ENCODE measurements at regions not wholly inside any gene's neighbourhood (a gene's known extent, or its start where the extent isn't known, plus 50 kb on each side); places are given as distances from the start of the nearest gene placed in this dataset.
A peak's percentile ranks its signal among the peaks of the same experiment; 100 is the strongest.
"Not testable (repeated sequence)": the region's sequence is repeated elsewhere in the genome, so short reads cannot be mapped to it uniquely, and the experiment has no call there.

GRCh38 chr4:66602622-66603021 is 932.3 kb upstream of the EPHA5 start:
- DNase-seq (ENCODE audit: low spot score): no peak

DNA sequence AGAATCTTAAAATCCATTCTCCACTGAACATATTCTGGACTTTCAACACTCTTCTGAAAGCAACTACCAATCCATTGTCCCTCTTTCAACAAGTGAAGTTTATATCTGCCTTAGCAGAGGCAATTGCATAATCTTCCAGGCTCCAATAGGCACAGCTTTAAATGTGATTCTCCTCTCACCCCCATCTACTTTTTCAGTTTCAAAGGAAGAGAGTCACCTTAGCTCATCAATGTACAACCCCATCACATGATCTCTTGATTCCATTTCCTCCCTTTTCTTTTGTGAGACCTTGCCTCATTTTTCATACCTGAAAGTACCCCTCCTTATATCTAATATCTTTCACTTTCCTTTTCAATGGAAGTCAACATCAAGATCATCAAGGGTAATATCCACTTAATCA is 921.7 kb upstream of the EPHA5 start:
- DNase-seq (ENCODE audit: low spot score): no peak

GRCh38 chr4:66590488-66591215 is 920.4 kb upstream of the EPHA5 start:
- DNase-seq (ENCODE audit: low spot score): no peak

DNA sequence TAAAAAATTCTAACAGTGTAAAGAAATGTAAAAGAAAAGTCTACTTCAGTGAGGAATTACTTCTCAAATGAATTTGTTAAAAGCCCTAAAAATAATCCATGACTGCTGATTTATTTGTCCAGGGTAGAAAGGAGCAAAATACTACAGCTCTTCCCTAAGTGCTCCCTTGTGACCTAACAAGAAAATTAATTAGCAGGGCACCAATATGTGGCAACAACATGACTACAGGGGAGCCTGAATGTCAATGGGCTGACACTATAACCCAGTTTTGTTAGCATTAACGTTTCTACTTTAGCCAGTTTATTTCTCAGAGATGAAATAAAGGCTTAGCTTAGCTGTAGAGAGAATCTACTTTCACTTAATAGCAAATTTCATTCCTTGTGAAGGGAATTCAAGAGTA is 918.9 kb upstream of the EPHA5 start:
- no peak for DNase-seq (ENCODE audit: low spot score)

DNA sequence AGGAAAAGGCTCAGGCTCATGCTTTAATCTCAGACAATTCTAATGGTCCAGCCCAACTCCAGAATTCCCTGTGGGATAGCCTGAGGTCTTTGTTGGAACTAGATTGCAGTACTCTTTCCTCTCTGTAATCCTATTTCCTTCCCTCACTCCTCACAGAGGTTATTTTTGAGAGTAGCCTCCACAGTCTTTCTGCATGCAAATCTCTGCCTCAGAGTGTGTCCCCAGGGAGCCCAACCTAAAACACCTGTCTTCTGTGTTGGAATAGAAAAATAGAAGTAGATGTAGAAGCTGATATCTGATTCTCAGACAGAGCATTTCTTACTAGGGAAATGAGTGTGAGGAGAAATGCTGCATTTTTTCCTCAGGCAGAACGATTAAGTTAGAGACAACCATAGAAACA is 915.5 kb upstream of the EPHA5 start:
- no peak for DNase-seq (ENCODE audit: low spot score)

- DNase-seq (ENCODE audit: low spot score): no peak
Measured at GRCh38 chr4:66577922-66578321, 907.6 kb upstream of the EPHA5 start.

DNA sequence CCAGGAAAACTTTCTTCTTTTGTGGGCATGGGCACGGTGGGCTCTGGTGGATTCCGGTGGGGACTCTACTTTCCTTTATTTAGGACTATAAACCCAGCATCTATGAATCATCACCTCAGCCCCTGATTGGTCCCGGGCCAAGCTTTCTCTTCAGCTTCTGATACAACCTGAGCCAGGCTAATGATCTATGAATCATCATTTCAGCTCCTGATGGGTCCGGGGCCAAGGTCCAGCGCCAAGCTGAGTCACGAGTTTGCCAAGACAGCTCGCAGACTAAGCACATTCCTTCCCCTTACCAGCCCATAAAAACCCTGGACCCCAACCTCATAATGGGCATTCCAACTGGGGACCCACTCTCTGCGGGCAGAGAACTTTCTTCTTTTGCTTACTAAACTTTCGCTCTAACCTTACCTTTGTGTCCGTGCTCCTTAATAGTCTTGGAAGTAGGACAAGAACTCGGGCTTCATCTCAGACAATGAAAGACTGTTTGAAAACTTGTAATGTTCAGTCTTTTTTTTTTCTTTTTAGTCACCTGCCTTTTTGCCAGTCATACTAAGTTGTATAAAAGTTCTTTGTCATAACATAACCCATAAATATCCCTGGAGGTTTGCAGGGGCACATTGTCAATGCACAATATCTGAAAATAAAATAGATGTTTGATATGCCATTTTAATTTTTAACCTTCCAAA is 904.9 kb upstream of the EPHA5 start:
- DNase-seq (ENCODE audit: low spot score): peak; percentile 80

DNA sequence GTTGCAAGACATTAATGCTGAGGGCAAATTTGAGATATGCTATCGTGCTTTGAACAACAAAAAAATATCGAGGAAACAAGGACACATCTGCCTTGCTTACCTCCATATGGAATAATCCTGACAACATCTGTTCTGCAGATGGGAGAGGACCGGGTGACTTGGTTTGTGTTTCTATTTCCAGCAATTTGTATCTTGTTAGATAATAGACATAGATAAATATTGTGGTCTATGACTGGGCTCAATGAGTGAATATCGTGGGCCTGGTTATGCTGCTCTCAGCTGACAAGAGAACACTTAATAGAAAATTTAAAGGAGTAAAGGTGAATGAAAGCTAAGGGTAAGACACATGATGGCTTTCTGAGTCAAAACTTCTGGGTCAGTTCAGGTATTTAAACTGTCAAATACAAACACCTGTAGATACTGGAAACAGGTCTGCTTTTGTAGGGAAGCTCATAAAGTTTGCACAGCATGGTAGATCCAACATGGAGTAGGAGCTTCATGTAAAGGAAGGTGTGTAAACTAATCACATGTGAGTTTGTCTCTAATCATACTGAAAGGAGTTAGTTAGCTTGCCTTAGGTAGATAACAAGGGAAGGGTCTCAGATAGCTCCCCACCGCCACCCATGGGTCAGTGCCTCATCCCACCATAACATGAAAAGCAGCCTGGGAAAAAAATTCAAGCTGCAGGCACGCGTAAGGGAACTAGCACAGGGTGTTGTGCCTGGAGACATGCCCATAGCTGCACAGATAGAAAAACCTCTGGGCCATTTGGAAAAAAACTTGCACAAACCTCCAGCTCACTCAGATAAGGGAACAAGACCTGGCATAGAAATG is 904.1 kb upstream of the EPHA5 start:
- no peak for DNase-seq (ENCODE audit: low spot score)

DNA sequence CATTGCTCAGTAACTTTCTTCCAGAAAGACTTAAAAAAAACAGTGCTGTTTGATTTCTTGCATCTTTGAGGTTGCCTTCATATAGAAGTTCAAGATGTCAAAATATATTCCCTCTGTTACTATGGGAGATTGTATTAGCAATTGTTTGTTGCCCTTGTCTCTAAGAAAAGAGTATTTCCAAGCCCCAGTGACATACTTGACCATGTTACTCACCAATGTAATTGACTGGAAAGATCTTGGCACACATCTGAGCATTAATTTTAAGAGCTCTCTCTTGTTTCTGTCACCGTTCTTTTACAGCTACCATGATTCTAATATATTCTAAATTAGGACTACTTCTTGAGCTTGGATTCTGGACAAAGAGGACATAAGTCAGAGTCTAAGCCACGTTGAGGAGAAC is 902.7 kb upstream of the EPHA5 start:
- DNase-seq (ENCODE audit: low spot score): peak; percentile 24

- no peak for DNase-seq (ENCODE audit: low spot score)
Measured at GRCh38 chr4:66571145-66571695, 900.9 kb upstream of the EPHA5 start.

- no peak for DNase-seq (ENCODE audit: low spot score)
Measured at GRCh38 chr4:66569228-66569627, 898.9 kb upstream of the EPHA5 start.

DNA sequence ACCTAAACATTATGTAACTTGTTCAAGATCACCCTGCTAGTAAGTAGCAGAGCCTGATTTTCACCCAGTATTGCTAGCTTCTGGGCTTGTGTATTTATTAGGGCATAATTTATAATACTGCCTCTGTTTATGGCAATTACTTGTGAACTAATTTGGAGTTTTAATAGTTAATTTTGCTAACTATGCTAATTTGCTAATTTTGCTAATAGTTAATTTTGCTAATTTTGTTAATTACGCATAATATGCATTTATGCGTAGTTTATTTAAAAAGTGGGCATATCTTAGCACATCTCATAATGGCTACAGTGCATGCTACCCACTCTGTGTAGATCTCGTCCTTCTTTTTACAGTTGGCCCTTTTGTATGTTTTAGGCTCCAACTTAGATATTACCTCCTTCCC is 898.1 kb upstream of the EPHA5 start:
- DNase-seq (ENCODE audit: low spot score): no peak

DNA sequence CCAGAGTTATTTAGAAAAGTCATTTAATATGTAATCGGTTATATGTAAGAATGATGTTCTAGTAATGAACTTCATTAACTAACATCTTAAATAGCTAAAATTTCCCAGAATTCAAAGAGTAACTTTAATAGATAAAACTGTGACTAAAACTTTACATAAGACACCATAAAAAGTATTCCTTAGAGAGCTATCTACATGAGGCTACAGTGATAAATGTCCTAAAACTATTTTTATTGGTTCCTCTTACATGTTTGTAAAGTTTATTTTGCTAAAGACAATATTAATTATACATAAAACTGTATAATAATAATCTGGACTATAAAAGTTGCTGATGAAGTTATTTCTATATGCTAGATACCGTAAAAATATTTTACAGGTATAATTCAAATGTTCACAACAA is 897.7 kb upstream of the EPHA5 start:
- DNase-seq (ENCODE audit: low spot score): no peak

- no peak for DNase-seq (ENCODE audit: low spot score)
Measured at GRCh38 chr4:66567551-66567950, 897.3 kb upstream of the EPHA5 start.

GRCh38 chr4:66565801-66566200 is 895.5 kb upstream of the EPHA5 start:
- no peak for DNase-seq (ENCODE audit: low spot score)

DNA sequence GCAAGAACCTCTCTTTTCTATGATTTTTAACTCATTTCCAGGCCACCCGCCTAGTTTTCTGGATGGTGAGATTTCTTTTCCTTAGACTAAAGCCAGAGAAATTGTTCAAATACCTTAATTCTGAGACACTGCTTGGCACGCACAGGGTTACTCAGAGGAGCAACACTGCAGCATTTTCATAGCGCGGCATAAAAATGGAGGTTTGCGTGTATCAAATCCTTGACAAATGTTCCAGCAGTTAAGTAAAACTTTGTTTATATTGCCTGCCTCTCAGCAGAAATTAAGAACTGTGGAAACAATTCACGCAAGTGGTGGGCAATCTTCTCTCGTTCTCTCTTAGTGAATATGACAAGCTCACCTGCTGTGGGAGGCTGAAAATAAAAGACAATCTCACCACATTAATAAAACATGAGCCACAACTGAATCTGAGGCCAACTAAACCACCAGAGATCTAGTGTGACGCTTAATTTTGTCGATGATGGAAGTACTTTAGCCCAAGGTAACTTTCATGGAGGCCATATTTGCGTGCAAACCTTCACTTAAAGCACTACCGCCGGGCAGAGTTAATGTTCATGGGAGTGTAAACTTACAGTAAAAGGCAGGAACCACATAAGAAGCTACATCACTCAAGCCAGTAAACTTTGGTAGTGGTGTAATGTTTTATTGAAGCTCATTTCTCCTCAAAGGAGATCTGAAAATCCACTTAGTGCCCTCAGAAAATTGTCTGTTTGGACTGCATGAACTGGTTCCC is 894.8 kb upstream of the EPHA5 start:
- DNase-seq (ENCODE audit: low spot score): no peak

DNA sequence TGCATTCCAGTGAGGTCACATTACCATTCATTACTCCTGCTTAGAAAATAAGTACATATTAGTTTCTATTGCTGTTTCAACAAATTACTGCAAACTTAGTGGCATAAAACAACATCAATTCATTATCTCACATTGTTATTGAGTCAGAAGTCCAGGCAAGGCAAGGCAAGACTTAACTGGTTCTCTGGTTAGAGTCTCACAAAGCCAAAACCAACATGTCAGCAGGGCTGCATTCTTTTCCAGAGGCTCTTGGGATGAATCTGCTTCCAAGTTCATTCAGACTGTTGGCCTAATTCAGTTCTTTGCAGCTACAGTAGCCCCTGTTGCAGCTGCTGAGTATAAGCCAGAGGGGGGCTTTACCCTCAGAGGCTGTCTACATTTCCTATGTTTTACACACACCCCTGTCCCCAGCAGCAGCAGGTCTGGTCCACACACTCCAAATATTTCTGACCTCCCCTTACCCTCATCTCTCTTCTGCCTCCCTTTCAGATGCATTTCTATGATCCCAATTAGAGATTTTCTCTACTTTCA is 892.1 kb upstream of the EPHA5 start:
- no peak for DNase-seq (ENCODE audit: low spot score)

DNA sequence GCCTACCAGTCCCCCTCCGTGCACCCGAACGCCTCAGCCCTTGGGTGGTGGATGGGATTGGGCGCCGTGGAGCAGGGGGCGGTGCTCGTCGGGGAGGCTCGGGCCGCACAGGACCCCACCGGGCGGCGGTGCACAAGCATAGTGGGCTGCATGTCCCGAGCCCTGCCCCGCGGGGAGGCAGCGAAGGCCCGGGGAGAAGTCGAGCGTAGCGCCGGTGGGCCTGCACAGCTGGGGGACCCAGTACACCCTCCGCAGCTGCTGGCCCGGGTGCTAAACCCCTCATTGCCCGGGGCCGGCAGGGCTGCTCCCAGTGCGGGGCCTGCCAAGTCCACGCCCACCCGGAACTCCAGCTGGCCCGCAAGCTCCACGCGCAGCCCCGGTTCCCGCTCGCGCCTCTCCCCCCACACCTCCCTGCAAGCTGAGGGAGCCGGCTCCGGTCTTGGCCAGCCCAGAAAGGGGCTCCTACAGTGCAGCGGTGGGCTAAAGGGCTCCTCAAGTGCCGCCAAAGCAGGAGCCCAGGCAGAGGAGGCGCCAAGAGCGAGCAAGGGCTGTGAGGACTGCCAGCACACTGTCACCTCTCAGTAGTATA is 891.3 kb upstream of the EPHA5 start:
- not testable (repeated sequence) for DNase-seq (ENCODE audit: low spot score)

- no peak for DNase-seq (ENCODE audit: low spot score)
Measured at GRCh38 chr4:66558651-66559050, 888.4 kb upstream of the EPHA5 start.

- DNase-seq (ENCODE audit: low spot score): no peak
Measured at GRCh38 chr4:66556651-66557278, 886.5 kb upstream of the EPHA5 start.

DNA sequence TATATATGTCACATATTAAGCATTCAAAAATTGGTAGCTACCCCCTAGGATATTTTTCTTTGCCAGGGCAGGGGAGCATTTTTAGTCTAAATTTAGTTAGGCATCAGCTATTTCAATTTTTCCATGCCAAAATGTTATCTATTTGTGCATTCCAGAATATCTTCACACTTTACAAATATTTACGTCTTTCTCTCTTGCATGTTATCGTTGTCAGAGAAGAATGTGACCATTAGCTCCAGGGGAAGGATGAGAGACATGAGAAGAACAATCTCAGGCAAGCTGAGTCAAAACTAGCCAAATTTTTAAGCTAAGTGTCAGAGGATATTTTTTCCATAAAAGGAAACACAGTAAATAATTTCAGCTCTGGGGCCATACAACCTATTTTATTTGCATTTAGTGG is 885.0 kb upstream of the EPHA5 start:
- DNase-seq (ENCODE audit: low spot score): no peak
